ENCODE measurements at regions not wholly inside any gene's neighbourhood (a gene's known extent, or its start where the extent isn't known, plus 50 kb on each side); places are given as distances from the start of the nearest gene placed in this dataset.

DNA sequence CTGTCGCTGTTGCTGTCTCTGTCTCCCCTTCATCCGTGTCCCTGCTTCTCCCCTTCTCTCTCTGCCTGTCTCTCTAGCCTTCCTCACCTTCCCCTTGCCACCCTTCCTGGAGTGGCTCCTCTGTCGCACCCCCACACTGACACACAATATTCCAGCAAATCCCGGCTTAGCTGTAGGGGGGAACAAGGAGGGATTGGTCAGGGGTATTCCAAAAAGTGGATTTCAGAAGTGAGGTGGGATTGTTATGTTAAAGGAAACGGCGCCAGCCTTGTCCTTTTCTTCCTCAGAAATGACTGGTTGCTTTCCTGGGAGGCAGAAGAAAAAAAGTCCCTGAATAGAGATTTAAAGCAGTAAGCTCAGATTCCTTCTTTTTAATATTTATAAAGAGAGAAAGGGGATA is 76.3 kb upstream of the SIRPA start:
- dilution Hi-C loops (cut with MboI; ENCODE audit: extremely low pct_ligation_motif_present, low sequenced_read_pairs): no loop called here
- Histone ChIP-seq H3K27ac (ENCODE audit: insufficient read depth, low read depth, low read length) (no peak overlapping the region), H3K27me3 (ENCODE audit: control insufficient read depth in 2 of 2, insufficient read depth in 2 of 2, low read length in 2 of 2) (peaks cover 0 to 2% of the 10 kb centered on the region in 2 experiments), H3K9me3 (replicated peaks; ENCODE audit: control insufficient read depth, insufficient read depth, low read length) (no peaks in the 10 kb centered on the region), H3K4me2 (ENCODE audit: insufficient read depth, low read length) (no peak overlapping the region), H3K4me1 (ENCODE audit: control insufficient read depth, extremely low read depth, insufficient read depth, low read length) (peaks cover 27% of the 10 kb centered on the region), H3K9ac (replicated peaks; ENCODE audit: extremely low read depth, insufficient read depth, low read length) (no peak overlapping the region), H2AFZ (ENCODE audit: low read depth, low read length) (no peak overlapping the region), H3K36me3 (ENCODE audit: control insufficient read depth in 2 of 2, extremely low read depth in 1 of 2, insufficient read depth in 2 of 2, low read length in 2 of 2) (no peaks in the 10 kb centered on the region), H3K4me3 (replicated peaks in 1 of 3; ENCODE audit: insufficient read depth in 1 of 3, low read depth in 1 of 3, low read length in 3 of 3) (no peak overlapping the region), H4K20me1 (replicated peaks; ENCODE audit: control insufficient read depth, extremely low read depth, insufficient read depth, low read length) (no peaks in the 10 kb centered on the region), H3K9me1 (replicated peaks; ENCODE audit: control insufficient read depth, extremely low read depth, insufficient read depth, low read length) (no peaks in the 10 kb centered on the region), H3K79me2 (ENCODE audit: control insufficient read depth, insufficient read depth, low read length) (no peaks in the 10 kb centered on the region)
- no peak for DNase-seq (ENCODE audit: low read depth, low spot score)
- intact Hi-C loops (cut with micrococcal nuclease): no loop called here
- BruUV-seq (replicated peaks): no TSS peak
- TF ChIP-seq POLR2A (IDR thresholded peaks at IDR 0.05; ENCODE audit: low read depth, low read length): no peak
- TF ChIP-seq FOS (IDR thresholded peaks at IDR 0.05; ENCODE audit: borderline replicate concordance, insufficient read depth, low read length): no peak
- TF ChIP-seq JUN (IDR thresholded peaks at IDR 0.05; ENCODE audit: borderline replicate concordance, insufficient read depth, insufficient read length, low read depth): no peak
- TF ChIP-seq, protein P1, sequence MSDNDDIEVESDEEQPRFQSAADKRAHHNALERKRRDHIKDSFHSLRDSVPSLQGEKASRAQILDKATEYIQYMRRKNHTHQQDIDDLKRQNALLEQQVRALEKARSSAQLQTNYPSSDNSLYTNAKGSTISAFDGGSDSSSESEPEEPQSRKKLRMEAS (IDR thresholded peaks at IDR 0.05; ENCODE audit: insufficient read depth, insufficient read length): no peak
- no peak for TF ChIP-seq POLR2AphosphoS5 (IDR thresholded peaks at IDR 0.05; ENCODE audit: insufficient read depth, low read depth, low read length)
- no peak for TF ChIP-seq EZH2 (IDR thresholded peaks at IDR 0.05; ENCODE audit: borderline replicate concordance, low read depth, low read length, severe bottlenecking)
- TF ChIP-seq, protein P2, sequence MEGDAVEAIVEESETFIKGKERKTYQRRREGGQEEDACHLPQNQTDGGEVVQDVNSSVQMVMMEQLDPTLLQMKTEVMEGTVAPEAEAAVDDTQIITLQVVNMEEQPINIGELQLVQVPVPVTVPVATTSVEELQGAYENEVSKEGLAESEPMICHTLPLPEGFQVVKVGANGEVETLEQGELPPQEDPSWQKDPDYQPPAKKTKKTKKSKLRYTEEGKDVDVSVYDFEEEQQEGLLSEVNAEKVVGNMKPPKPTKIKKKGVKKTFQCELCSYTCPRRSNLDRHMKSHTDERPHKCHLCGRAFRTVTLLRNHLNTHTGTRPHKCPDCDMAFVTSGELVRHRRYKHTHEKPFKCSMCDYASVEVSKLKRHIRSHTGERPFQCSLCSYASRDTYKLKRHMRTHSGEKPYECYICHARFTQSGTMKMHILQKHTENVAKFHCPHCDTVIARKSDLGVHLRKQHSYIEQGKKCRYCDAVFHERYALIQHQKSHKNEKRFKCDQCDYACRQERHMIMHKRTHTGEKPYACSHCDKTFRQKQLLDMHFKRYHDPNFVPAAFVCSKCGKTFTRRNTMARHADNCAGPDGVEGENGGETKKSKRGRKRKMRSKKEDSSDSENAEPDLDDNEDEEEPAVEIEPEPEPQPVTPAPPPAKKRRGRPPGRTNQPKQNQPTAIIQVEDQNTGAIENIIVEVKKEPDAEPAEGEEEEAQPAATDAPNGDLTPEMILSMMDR (IDR thresholded peaks at IDR 0.05; ENCODE audit: extremely low read depth in 1 of 2, insufficient read depth in 1 of 2, low read depth in 1 of 2, low read length in 2 of 2): no peak
- no peak for TF ChIP-seq GATA2 (IDR thresholded peaks at IDR 0.05; ENCODE audit: insufficient read depth, insufficient read length, low read depth, low read length)
- ChIA-PET POLR2A (no interaction called here), CTCF (interaction anchor here (0.9 kb wide), 1 partner anchor 42 kb away, joined by 4 read pairs; no protein-coding TSS in a partner anchor)
- no peak for FAIRE-seq

Data from endothelial cell of umbilical vein (primary cell).